Endothelial cell of umbilical vein (primary cell): ENCODE measurements at regions not wholly inside any gene's neighbourhood (a gene's known extent, or its start where the extent isn't known, plus 50 kb on each side); places are given as distances from the start of the nearest gene placed in this dataset.

Source experiments
- BruUV-seq: library from RNA; stranded (reverse); fragments of 400-500 nt; replicated peaks from 2 replicates; lab custom pipeline; 2021; lab: Mats Ljungman, UMichigan
- CTCF ChIA-PET: fragments of 300-600, 350-600 bp; sonication (Branson Sonifier 250); formaldehyde crosslinking; loops from one replicate; lab custom pipeline; 2021; ENCODE audit warnings: antibody characterized with exemption, inconsistent platforms; lab: Charles Lee
- POLR2A ChIA-PET: fragments of 300-600, 350-600 bp; sonication (Branson Sonifier 250); formaldehyde crosslinking; loops from one replicate; lab custom pipeline; 2021; ENCODE audit warnings: antibody characterized with exemption, inconsistent platforms; lab: Charles Lee
- DNase-seq: peaks from one replicate; pipeline ENCODE4 v3.0.0-alpha.2; 2011; ENCODE audit warnings: low read depth, low spot score
- FAIRE-seq: peaks from 2 replicates; lab custom pipeline; 2011; peaks lifted over from hg19 to GRCh38; lab: Jason Lieb, UNC
- H2AFZ ChIP-seq: 2 replicates; pipeline ENCODE4 v1.6.0; 2012; ENCODE audit warnings: low read depth, low read length, control low read depth, inconsistent platforms
- H3K27ac ChIP-seq: 2 replicates; pipeline ENCODE4 v1.5.1; 2011; ENCODE audit warnings: low read depth, mild to moderate bottlenecking, control low read depth, low read length, moderate library complexity; ENCODE audit not compliant: insufficient read depth
- H3K27me3 ChIP-seq, 2 experiments: 2 replicates each; pipeline versions ENCODE4 v1.6.0 to v1.6.1; 2011; ENCODE audit warnings: low read length in 2 of 2, mixed read lengths in 1 of 2; ENCODE audit not compliant: control insufficient read depth in 2 of 2, insufficient read depth in 2 of 2
- H3K36me3 ChIP-seq, 2 experiments: 2 replicates in 1 of 2; 3 replicates in 1 of 2; pipeline ENCODE4 v1.5.1; 2011; ENCODE audit warnings: low read length in 2 of 2, mild to moderate bottlenecking in 1 of 2, moderate library complexity in 1 of 2; ENCODE audit not compliant: control insufficient read depth in 2 of 2, insufficient read depth in 2 of 2; ENCODE audit errors: extremely low read depth in 1 of 2
- H3K4me1 ChIP-seq: 3 replicates; pipeline ENCODE4 v1.5.1; 2011; ENCODE audit warnings: mild to moderate bottlenecking, low read length; ENCODE audit not compliant: control insufficient read depth, insufficient read depth; ENCODE audit errors: extremely low read depth
- H3K4me2 ChIP-seq: 2 replicates; pipeline ENCODE4 v1.6.1; 2011; ENCODE audit warnings: low read length, control low read depth, mixed read lengths; ENCODE audit not compliant: insufficient read depth
- H3K4me3 ChIP-seq, 3 experiments: fragments of 200-600 bp in 1 of 3; sonication (generic), shearing (Covaris generic) in 1 of 3; replicated peaks in 1 of 3; 2 replicates each; pipeline ENCODE4 v1.5.1; 2011 to 2016; ENCODE audit warnings: control low read depth in 3 of 3, low read length in 3 of 3, mild to moderate bottlenecking in 2 of 3, inconsistent platforms in 1 of 3, low read depth in 1 of 3, moderate library complexity in 1 of 3; ENCODE audit not compliant: insufficient read depth in 1 of 3
- H3K79me2 ChIP-seq: 2 replicates; pipeline ENCODE4 v1.6.0; 2012; ENCODE audit warnings: low read length, inconsistent platforms; ENCODE audit not compliant: control insufficient read depth, insufficient read depth
- H3K9ac ChIP-seq: replicated peaks from 2 replicates; pipeline ENCODE3; 2011; ENCODE audit warnings: low read length, control low read depth; ENCODE audit not compliant: insufficient read depth; ENCODE audit errors: extremely low read depth
- H3K9me1 ChIP-seq: replicated peaks from 3 replicates; pipeline ENCODE4 v1.6.0; 2011; ENCODE audit warnings: mild to moderate bottlenecking, low read length; ENCODE audit not compliant: control insufficient read depth, insufficient read depth; ENCODE audit errors: extremely low read depth
- H3K9me3 ChIP-seq: replicated peaks from 2 replicates; pipeline ENCODE4 v1.5.1; 2012; ENCODE audit warnings: low read length, inconsistent platforms; ENCODE audit not compliant: control insufficient read depth, insufficient read depth
- H4K20me1 ChIP-seq: replicated peaks from 2 replicates; pipeline ENCODE3; 2011; ENCODE audit warnings: mild to moderate bottlenecking, low read length; ENCODE audit not compliant: control insufficient read depth, insufficient read depth; ENCODE audit errors: extremely low read depth
- CTCF ChIP-seq, 2 donors: IDR thresholded peaks; 1 replicate in 1 of 2; 2 replicates in 1 of 2; pipeline ENCODE4 v1.5.1; 2011; ENCODE audit warnings: low read length in 2 of 2, mild to moderate bottlenecking in 2 of 2, moderate library complexity in 2 of 2, control low read depth in 1 of 2, inconsistent platforms in 1 of 2, low read depth in 1 of 2; ENCODE audit not compliant: insufficient read depth in 1 of 2; ENCODE audit errors: extremely low read depth in 1 of 2
- EZH2 ChIP-seq: IDR thresholded peaks from 2 replicates; pipeline ENCODE4 v1.6.1; 2012; ENCODE audit warnings: borderline replicate concordance, low read depth, mild to moderate bottlenecking, moderate library complexity, low read length, inconsistent platforms; ENCODE audit not compliant: severe bottlenecking
- FOS ChIP-seq: IDR thresholded peaks from 2 replicates; pipeline ENCODE4 v1.6.1; 2011; ENCODE audit warnings: mild to moderate bottlenecking, low read length, moderate library complexity, borderline replicate concordance; ENCODE audit not compliant: insufficient read depth
- GATA2 ChIP-seq: IDR thresholded peaks from 2 replicates; pipeline ENCODE4 v1.7.0; 2011; ENCODE audit warnings: low read depth, mild to moderate bottlenecking, moderate library complexity, mixed read lengths, low read length; ENCODE audit not compliant: insufficient read length, insufficient read depth
- JUN ChIP-seq: IDR thresholded peaks from 2 replicates; pipeline ENCODE4 v1.6.1; 2011; ENCODE audit warnings: borderline replicate concordance, low read depth; ENCODE audit not compliant: insufficient read length, insufficient read depth
- MAX ChIP-seq: IDR thresholded peaks from 2 replicates; pipeline ENCODE4 v1.6.1; 2011; ENCODE audit not compliant: insufficient read depth, insufficient read length
- MYC ChIP-seq: IDR thresholded peaks from one replicate; pipeline ENCODE4 v1.6.1; 2011; ENCODE audit warnings: mild to moderate bottlenecking, low read depth, low read length
- POLR2A ChIP-seq: IDR thresholded peaks from 2 replicates; pipeline ENCODE4 v1.6.1; 2012; ENCODE audit warnings: low read depth, mild to moderate bottlenecking, control low read depth, low read length
- POLR2AphosphoS5 ChIP-seq: IDR thresholded peaks from 2 replicates; pipeline ENCODE4 v1.6.1; 2012; ENCODE audit warnings: low read depth, mild to moderate bottlenecking, control low read depth, low read length, moderate library complexity; ENCODE audit not compliant: insufficient read depth
- dilution Hi-C: fragments of 300-500 bp; cut with MboI; formaldehyde crosslinking; loops from one replicate; pipeline ENCODE4 v1.15.0; 2019; ENCODE audit warnings: low sequenced_read_pairs; ENCODE audit not compliant: extremely low pct_ligation_motif_present
- intact Hi-C: fragments of 100-400 bp; cut with micrococcal nuclease; formaldehyde crosslinking; loops from one replicate; pipeline ENCODE4 v1.10.0; 2022

- Histone ChIP-seq H3K4me2 (peak overlapping the region; percentile 23), H3K79me2 (no peaks in the 10 kb centered on the region), H3K27ac (no peak overlapping the region), H4K20me1 (no peaks in the 10 kb centered on the region), H3K4me3 (no peak overlapping the region), H3K9me3 (no peaks in the 10 kb centered on the region), H3K27me3 (no peaks in the 10 kb centered on the region), H2AFZ (peak overlapping the region; percentile 27), H3K36me3 (no peaks in the 10 kb centered on the region), H3K9ac (no peak overlapping the region), H3K9me1 (no peaks in the 10 kb centered on the region), H3K4me1 (peaks cover 9% of the 10 kb centered on the region)
- CTCF ChIA-PET = interaction anchor here (0.8 to 1.5 kb wide), 5 partner anchors 10 to 179 kb away, joined by 3 to 6 read pairs (median 3); no protein-coding TSS in a partner anchor
- dilution Hi-C loops = no loop called here
- BruUV-seq = no TSS peak
- DNase-seq = peak; percentile 70
- no peak for TF ChIP-seq EZH2
- TF ChIP-seq JUN = no peak
- no peak for TF ChIP-seq MYC
- TF ChIP-seq POLR2AphosphoS5 = no peak
- TF ChIP-seq GATA2 = no peak
- no peak for TF ChIP-seq MAX
- TF ChIP-seq FOS = no peak
- no peak for TF ChIP-seq CTCF (IDR thresholded peaks at IDR 0.05; ENCODE audit: extremely low read depth in 1 of 2, insufficient read depth in 1 of 2, low read depth in 1 of 2, low read length in 2 of 2)
- no peak for TF ChIP-seq POLR2A
- intact Hi-C loops = no loop called here
- FAIRE-seq = peak; percentile 67
- POLR2A ChIA-PET = no interaction called here
Observed at GRCh38 chr18:10142056-10142455, 228.2 kb downstream of the VAPA start.
